ENCODE measurements at regions not wholly inside any gene's neighbourhood (a gene's known extent, or its start where the extent isn't known, plus 50 kb on each side); places are given as distances from the start of the nearest gene placed in this dataset.

GRCh38 chr6:63452125-63452524 lies 120.2 kb upstream of the LOC128125822 start:
- H3K9me3 Mint-ChIP-seq = no peaks in the 10 kb centered on the region
- H3K27me3 Mint-ChIP-seq (ENCODE audit: low read depth) = no peaks in the 10 kb centered on the region
- no peak overlapping the region for H3K23ac ChIP-seq (ENCODE audit: insufficient read length, low read depth, low read length)
- 0 out of 4 replicates have a peak, but pooled peaks cover 0 to 2% of the 10 kb centered on the region in 2 experiments for H3K4me1 Mint-ChIP-seq
- no peaks in the 10 kb centered on the region for H3K79me1 ChIP-seq (ENCODE audit: insufficient read depth, low read depth, low read length, poor library complexity, severe bottlenecking)
- no peaks in the 10 kb centered on the region for H3K27me3 ChIP-seq (ENCODE audit: insufficient read depth, low read length)
- H4K8ac ChIP-seq (replicated peaks; ENCODE audit: insufficient read length, low read depth, low read length) = no peak overlapping the region
- H3K23me2 ChIP-seq (ENCODE audit: insufficient read length, low read depth, low read length, poor library complexity, severe bottlenecking) = no peaks in the 10 kb centered on the region
- H3K4me1 ChIP-seq (ENCODE audit: insufficient read depth, low read length) = no peaks in the 10 kb centered on the region
- H3K14ac ChIP-seq (ENCODE audit: insufficient read depth, low read length) = no peak overlapping the region
- no peaks in the 10 kb centered on the region for H3K36me3 Mint-ChIP-seq (ENCODE audit: insufficient read depth in 1 of 3, low read depth in 3 of 3)
- H3K56ac ChIP-seq (ENCODE audit: insufficient read length, low read depth, low read length) = no peak overlapping the region
- H3K4ac ChIP-seq (ENCODE audit: low read depth, low read length) = no peak overlapping the region
- H2AK5ac ChIP-seq (ENCODE audit: insufficient read length, low read length) = no peak overlapping the region
- no peak overlapping the region for H2BK15ac ChIP-seq (ENCODE audit: low read depth, low read length)
- H2BK12ac ChIP-seq (ENCODE audit: insufficient read length, low read depth, low read length) = no peak overlapping the region
- H2BK5ac ChIP-seq (ENCODE audit: insufficient read length, low read length) = no peak overlapping the region
- no peak overlapping the region for H3K27ac ChIP-seq (ENCODE audit: insufficient read length, low read depth, low read length)
- H3K9ac ChIP-seq (ENCODE audit: extremely low read depth, insufficient read length, low read length) = no peak overlapping the region
- H3K79me2 ChIP-seq (ENCODE audit: insufficient read depth, low read length) = no peaks in the 10 kb centered on the region
- no peak for TF ChIP-seq CTCF (conservative IDR thresholded peaks at IDR 0.05)
- H3T11ph ChIP-seq (ENCODE audit: low read length) = no peak overlapping the region
- H3K9me3 ChIP-seq (ENCODE audit: control insufficient read depth, low read depth, low read length) = no peaks in the 10 kb centered on the region
- H3K18ac ChIP-seq (ENCODE audit: insufficient read length, low read depth, low read length) = no peak overlapping the region
- WGBS (ENCODE audit: extremely low coverage, insufficient read length, low lambda C conversion rate) = no CpG with 5 or more reads among the region's 4 CpGs
- H2BK20ac ChIP-seq (ENCODE audit: low read depth, low read length, poor library complexity, severe bottlenecking) = no peak overlapping the region
- H2AFZ ChIP-seq (ENCODE audit: low read length) = no peak overlapping the region
- no peak overlapping the region for H4K5ac ChIP-seq (ENCODE audit: insufficient read length, low read depth, low read length)
- no peaks in the 10 kb centered on the region for H4K20me1 ChIP-seq (ENCODE audit: control insufficient read depth, insufficient read depth, insufficient read length)
- no peak for DNase-seq
- no peak overlapping the region for H2BK120ac ChIP-seq (ENCODE audit: low read depth, low read length, poor library complexity, severe bottlenecking)
- H3K4me2 ChIP-seq (ENCODE audit: insufficient read depth, insufficient read length, low read length) = no peak overlapping the region
- H4K91ac ChIP-seq (ENCODE audit: insufficient read length, low read depth, low read length) = no peak overlapping the region
- no peak overlapping the region for H3K4me3 Mint-ChIP-seq
- H3K27ac Mint-ChIP-seq = no peak overlapping the region

Data from H9 (cell line).